ENCODE measurements at regions not wholly inside any gene's neighbourhood (a gene's known extent, or its start where the extent isn't known, plus 50 kb on each side); places are given as distances from the start of the nearest gene placed in this dataset.

DNA sequence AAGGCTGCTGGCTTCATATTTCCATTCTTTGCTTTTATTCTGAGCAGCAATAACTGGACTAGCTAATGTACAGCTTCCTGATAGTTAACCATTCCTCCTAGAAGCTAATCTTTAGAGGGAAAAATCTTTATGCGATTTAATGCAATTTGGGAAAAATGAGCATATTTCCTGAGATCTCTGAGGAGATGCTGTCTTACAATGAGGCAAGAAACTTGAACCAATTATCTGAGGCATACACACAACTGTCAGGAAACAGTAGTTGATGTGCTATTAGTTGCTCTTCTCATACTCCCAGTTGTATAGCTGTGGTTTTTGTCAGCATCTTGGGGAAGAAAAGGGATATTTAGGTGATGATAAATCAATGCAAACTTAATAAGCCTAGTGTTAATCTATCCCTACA, 265.9 kb downstream of the NEBL start:
- Histone ChIP-seq H3K4me1 (peaks cover 30% of the 10 kb centered on the region), H3K4me3 (no peak overlapping the region), H3K9me3 (replicated peaks) (peaks cover 4% of the 10 kb centered on the region), H3K27me3 (ENCODE audit: low read depth) (no peaks in the 10 kb centered on the region), H3K36me3 (no peaks in the 10 kb centered on the region), H3K27ac (replicated peaks) (no peak overlapping the region)
- intact Hi-C loops (cut with micrococcal nuclease): no loop called here
- TF ChIP-seq, protein P1, sequence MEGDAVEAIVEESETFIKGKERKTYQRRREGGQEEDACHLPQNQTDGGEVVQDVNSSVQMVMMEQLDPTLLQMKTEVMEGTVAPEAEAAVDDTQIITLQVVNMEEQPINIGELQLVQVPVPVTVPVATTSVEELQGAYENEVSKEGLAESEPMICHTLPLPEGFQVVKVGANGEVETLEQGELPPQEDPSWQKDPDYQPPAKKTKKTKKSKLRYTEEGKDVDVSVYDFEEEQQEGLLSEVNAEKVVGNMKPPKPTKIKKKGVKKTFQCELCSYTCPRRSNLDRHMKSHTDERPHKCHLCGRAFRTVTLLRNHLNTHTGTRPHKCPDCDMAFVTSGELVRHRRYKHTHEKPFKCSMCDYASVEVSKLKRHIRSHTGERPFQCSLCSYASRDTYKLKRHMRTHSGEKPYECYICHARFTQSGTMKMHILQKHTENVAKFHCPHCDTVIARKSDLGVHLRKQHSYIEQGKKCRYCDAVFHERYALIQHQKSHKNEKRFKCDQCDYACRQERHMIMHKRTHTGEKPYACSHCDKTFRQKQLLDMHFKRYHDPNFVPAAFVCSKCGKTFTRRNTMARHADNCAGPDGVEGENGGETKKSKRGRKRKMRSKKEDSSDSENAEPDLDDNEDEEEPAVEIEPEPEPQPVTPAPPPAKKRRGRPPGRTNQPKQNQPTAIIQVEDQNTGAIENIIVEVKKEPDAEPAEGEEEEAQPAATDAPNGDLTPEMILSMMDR (IDR thresholded peaks at IDR 0.05; ENCODE audit: borderline replicate concordance): no peak
- DNase-seq: no peak

DNA sequence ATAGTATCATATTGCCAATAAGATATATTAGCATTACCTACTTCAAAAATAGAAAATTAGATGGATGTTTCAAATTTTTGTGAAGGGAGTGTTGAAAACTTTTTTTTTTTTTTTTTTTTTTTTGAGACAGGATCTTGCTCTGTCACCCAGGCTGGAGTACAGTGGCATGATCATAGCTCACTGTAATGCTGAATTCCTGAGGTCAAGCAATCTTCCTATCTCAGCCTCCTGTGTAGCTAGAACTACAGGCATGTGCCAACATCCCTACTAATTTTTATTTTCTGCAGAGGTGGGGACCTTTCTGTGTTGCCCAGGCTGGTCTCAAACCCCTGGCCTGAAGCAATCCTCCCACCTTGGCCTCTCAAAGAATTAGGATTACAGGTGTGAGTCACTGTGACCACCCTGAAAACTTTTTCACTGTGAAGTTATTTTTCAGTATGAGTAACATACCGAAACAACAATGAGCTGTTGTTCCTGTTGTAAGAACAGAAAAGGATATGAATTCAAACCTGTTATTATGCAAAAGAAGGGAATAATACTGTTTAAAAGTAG, 266.9 kb downstream of the NEBL start:
- TF ChIP-seq, protein P1 (IDR thresholded peaks at IDR 0.05; ENCODE audit: borderline replicate concordance): no peak
- no peak overlapping the region for H3K4me3 ChIP-seq
- no peak overlapping the region for H3K27ac ChIP-seq (replicated peaks)
- peaks cover 22% of the 10 kb centered on the region for H3K4me1 ChIP-seq
- H3K36me3 ChIP-seq: no peaks in the 10 kb centered on the region
- H3K27me3 ChIP-seq (ENCODE audit: low read depth): no peaks in the 10 kb centered on the region
- H3K9me3 ChIP-seq (replicated peaks): peaks cover 4% of the 10 kb centered on the region
- intact Hi-C loops (cut with micrococcal nuclease): no loop called here
- DNase-seq: no peak

DNA sequence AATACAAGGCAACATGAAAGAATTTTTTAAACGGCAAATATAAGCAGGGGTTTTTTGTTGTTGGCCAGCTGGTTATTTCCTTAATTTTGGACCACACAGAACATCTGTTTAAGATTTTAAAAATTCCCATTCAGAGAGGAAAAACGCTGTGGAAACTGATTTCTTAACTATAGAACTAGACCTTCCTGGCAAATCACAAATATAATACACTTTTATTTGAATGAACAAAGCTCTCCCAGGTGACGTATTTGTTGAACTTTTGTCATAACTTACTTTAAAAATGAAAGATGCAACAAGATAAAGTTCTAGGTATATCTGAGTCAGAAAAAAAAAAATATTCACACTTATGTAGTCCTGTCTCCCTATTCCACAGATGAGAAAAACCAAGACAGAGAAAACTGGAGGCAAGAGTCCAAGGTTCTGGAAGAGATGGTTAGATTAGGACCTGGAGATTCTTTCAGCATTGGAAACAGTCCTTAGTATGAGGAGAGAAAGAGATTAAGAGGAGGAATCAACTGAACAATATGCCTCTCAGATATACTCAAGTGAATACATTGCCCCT, 269.1 kb downstream of the NEBL start:
- peak overlapping the region; percentile 41 for H3K27ac ChIP-seq (replicated peaks)
- intact Hi-C loops (cut with micrococcal nuclease): no loop called here

DNA sequence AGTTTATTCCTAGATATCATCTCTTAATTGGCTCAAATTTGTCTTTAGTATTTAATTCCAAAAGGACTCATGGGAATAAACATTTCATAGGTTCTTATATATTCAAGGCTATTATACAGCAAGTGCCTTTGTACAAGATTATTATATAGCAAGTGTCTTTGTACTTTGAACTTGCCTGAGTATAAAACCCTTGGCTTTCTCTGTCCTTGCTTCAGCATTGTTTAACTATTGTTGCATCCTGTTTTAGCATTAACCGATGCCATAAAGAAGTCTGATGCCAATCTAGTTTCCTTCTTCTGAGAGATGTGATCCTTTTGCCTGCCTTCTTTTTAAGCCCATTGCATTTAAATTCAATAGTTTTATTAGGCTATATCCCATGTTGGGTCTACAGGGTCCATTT, 270.0 kb downstream of the NEBL start:
- TF ChIP-seq, protein P1 (IDR thresholded peaks at IDR 0.05; ENCODE audit: borderline replicate concordance): no peak
- intact Hi-C loops (cut with micrococcal nuclease): no loop called here
- Histone ChIP-seq H3K4me1 (peaks cover 31% of the 10 kb centered on the region), H3K9me3 (replicated peaks) (peaks cover 4% of the 10 kb centered on the region), H3K27ac (replicated peaks) (peak overlapping the region; percentile 41), H3K36me3 (no peaks in the 10 kb centered on the region), H3K4me3 (no peak overlapping the region), H3K27me3 (ENCODE audit: low read depth) (no peaks in the 10 kb centered on the region)
- DNase-seq: no peak

More for the DNA sequence above, 269.1 kb downstream of the NEBL start:
- TF ChIP-seq, protein P1 (IDR thresholded peaks at IDR 0.05; ENCODE audit: borderline replicate concordance): no peak
- Histone ChIP-seq H3K27me3 (ENCODE audit: low read depth) (no peaks in the 10 kb centered on the region), H3K9me3 (replicated peaks) (peaks cover 4% of the 10 kb centered on the region), H3K36me3 (no peaks in the 10 kb centered on the region), H3K4me3 (no peak overlapping the region), H3K4me1 (peaks cover 23% of the 10 kb centered on the region)
- DNase-seq: no peak

DNA sequence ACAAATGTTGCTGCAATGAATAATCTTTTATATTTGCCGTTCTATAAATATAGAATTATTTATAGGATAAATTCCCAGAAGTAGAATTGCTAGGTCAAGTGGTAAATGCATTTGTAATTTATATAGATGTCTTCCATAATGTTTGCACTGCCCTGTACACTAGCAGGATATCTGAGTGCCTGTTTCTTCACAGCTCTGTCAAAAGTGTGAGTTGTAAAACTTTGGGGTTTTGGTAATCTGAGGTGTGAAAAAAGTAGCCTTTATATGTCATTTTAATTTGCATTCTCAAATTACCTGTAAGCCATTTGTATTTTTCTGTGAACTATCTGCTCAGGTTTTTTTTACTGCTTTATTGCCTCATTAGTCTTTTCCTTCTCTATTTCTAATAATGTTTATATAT, 271.2 kb downstream of the NEBL start:
- H3K9me3 ChIP-seq (replicated peaks): peaks cover 4% of the 10 kb centered on the region
- H3K27ac ChIP-seq (replicated peaks): no peak overlapping the region
- intact Hi-C loops (cut with micrococcal nuclease): no loop called here
- peaks cover 31% of the 10 kb centered on the region for H3K4me1 ChIP-seq
- TF ChIP-seq, protein P1 (IDR thresholded peaks at IDR 0.05; ENCODE audit: borderline replicate concordance): no peak
- no peaks in the 10 kb centered on the region for H3K36me3 ChIP-seq
- no peak for DNase-seq
- H3K4me3 ChIP-seq: no peak overlapping the region
- H3K27me3 ChIP-seq (ENCODE audit: low read depth): no peaks in the 10 kb centered on the region

Measured in left ventricle myocardium inferior (tissue), 1 donor.